PC-3 (cell line): ENCODE measurements at regions not wholly inside any gene's neighbourhood (a gene's known extent, or its start where the extent isn't known, plus 50 kb on each side); places are given as distances from the start of the nearest gene placed in this dataset.
"Not testable (repeated sequence)": the region's sequence is repeated elsewhere in the genome, so short reads cannot be mapped to it uniquely, and the experiment has no call there.

Source experiments
- ATAC-seq: fragments of 200-7000 bp; cut with Tn5 transposase; 2 replicates; pipeline ENCODE4 v1.9.1; 2020; ENCODE audit warnings: mild to moderate bottlenecking, moderate library complexity
- BruUV-seq: library from RNA; stranded (reverse); fragments of 400-500 nt; replicated peaks from 2 replicates; lab custom pipeline; 2021; lab: Mats Ljungman, UMichigan
- CTCF ChIA-PET: fragments of 300-600 bp; sonication (Branson Sonifier 250); formaldehyde crosslinking; loops from one replicate; lab custom pipeline; 2022; ENCODE audit warnings: antibody characterized with exemption; lab: Charles Lee
- POLR2A ChIA-PET: fragments of 300-600 bp; sonication (Branson Sonifier 250); formaldehyde crosslinking; loops from one replicate; lab custom pipeline; 2022; ENCODE audit warnings: antibody characterized with exemption; ENCODE audit not compliant: unreplicated experiment; lab: Charles Lee
- DNase-seq: peaks from one replicate; pipeline ENCODE4 v3.0.0-alpha.2; 2015
- H2AFZ ChIP-seq: fragments of 300-600 bp; sonication (generic); 2 replicates; pipeline ENCODE4 v1.6.0; 2016; ENCODE audit warnings: antibody characterized with exemption, low read length
- H3F3A ChIP-seq: fragments of 300-600 bp; sonication (generic); one replicate; pipeline ENCODE4 v1.6.0; 2017; ENCODE audit warnings: antibody characterized with exemption, low read length, control low read depth, mild to moderate bottlenecking; ENCODE audit not compliant: unreplicated experiment
- H3K27ac ChIP-seq: fragments of 300-600 bp; sonication (generic); 2 replicates; pipeline ENCODE4 v1.5.1; 2016; ENCODE audit warnings: mild to moderate bottlenecking, low read length
- H3K27me3 ChIP-seq: fragments of 300-600 bp; sonication (generic); 2 replicates; pipeline ENCODE4 v1.6.1; 2016; ENCODE audit warnings: low read length, mixed read lengths
- H3K36me3 ChIP-seq: fragments of 300-600 bp; sonication (generic); 2 replicates; pipeline ENCODE4 v1.6.1; 2016; ENCODE audit warnings: low read depth, mixed run types, low read length, mixed read lengths
- H3K4me1 ChIP-seq: fragments of 300-600 bp; sonication (generic); 2 replicates; pipeline ENCODE4 v1.5.1; 2016; ENCODE audit warnings: low read length; ENCODE audit not compliant: insufficient read depth
- H3K4me2 ChIP-seq: fragments of 300-600 bp; sonication (generic); 2 replicates; pipeline ENCODE4 v1.6.0; 2016; ENCODE audit warnings: low read length
- H3K4me3 ChIP-seq: fragments of 300-600 bp; sonication (generic); 2 replicates; pipeline ENCODE4 v1.5.1; 2016; ENCODE audit warnings: mild to moderate bottlenecking, low read length, mixed read lengths
- H3K79me2 ChIP-seq: fragments of 300-600 bp; sonication (generic); 2 replicates; pipeline ENCODE4 v1.6.1; 2017; ENCODE audit warnings: low read length, mixed read lengths
- H3K9ac ChIP-seq: fragments of 300-600 bp; sonication (generic); 2 replicates; pipeline ENCODE4 v1.6.0; 2016; ENCODE audit warnings: mild to moderate bottlenecking, low read length
- H3K9me2 ChIP-seq: fragments of 300-600 bp; sonication (generic); replicated peaks from 2 replicates; pipeline ENCODE4 v1.6.1; 2016; ENCODE audit warnings: mixed run types, low read length, mixed read lengths
- H3K9me3 ChIP-seq: fragments of 300-600 bp; sonication (generic); 2 replicates; pipeline ENCODE4 v1.6.1; 2016; ENCODE audit warnings: low read length, mixed read lengths
- H4K20me1 ChIP-seq: fragments of 300-600 bp; sonication (generic); 2 replicates; pipeline ENCODE4 v1.6.1; 2016; ENCODE audit warnings: low read length, mixed read lengths
- CTCF ChIP-seq: fragments of 300-600 bp; sonication (generic); conservative IDR thresholded peaks from 2 replicates; pipeline ENCODE4 v1.5.1; 2017; ENCODE audit warnings: antibody characterized with exemption, low read depth, mild to moderate bottlenecking, low read length
- EZH2 ChIP-seq: fragments of 300-600 bp; sonication (generic); IDR thresholded peaks from one replicate; pipeline ENCODE4 v1.6.1; 2017; ENCODE audit warnings: antibody characterized with exemption, mild to moderate bottlenecking, low read length; ENCODE audit not compliant: unreplicated experiment
- EZH2phosphoT487 ChIP-seq: fragments of 300-600 bp; sonication (generic); IDR thresholded peaks from 2 replicates; pipeline ENCODE4 v1.6.1; 2018; ENCODE audit warnings: mild to moderate bottlenecking, antibody characterized with exemption, low read length, borderline replicate concordance
- intact Hi-C: fragments of 100-400 bp; cut with micrococcal nuclease; formaldehyde crosslinking; loops from 2 replicates; pipeline ENCODE4 v1.9.0; 2023

GRCh38 chr3:35144011-35144410, 495.3 kb upstream of the ARPP21 start:
- Histone ChIP-seq H3K4me2 (no peak overlapping the region), H3K4me1 (no peaks in the 10 kb centered on the region), H3K27me3 (no peaks in the 10 kb centered on the region), H3K36me3 (no peaks in the 10 kb centered on the region), H4K20me1 (no peaks in the 10 kb centered on the region), H3K9me2 (no peaks in the 10 kb centered on the region), H3K9me3 (peaks cover 8% of the 10 kb centered on the region; the same call in 1 of the 2 replicates), H3K27ac (no peak overlapping the region), H3F3A (no peaks in the 10 kb centered on the region), H3K9ac (no peak overlapping the region), H3K79me2 (no peaks in the 10 kb centered on the region), H3K4me3 (no peak overlapping the region), H2AFZ (no peak overlapping the region)
- TF ChIP-seq CTCF (no peak), EZH2phosphoT487 (no peak), EZH2 (no peak)
- POLR2A ChIA-PET: no interaction called here
- CTCF ChIA-PET: no interaction called here
- no peak for DNase-seq
- ATAC-seq: no peak
- BruUV-seq: no TSS peak
- intact Hi-C loops: no loop called here

- H3K36me3 ChIP-seq, BruUV-seq, H3K27me3 ChIP-seq, H4K20me1 ChIP-seq, ATAC-seq, H3F3A ChIP-seq, H3K4me1 ChIP-seq, H3K27ac ChIP-seq, POLR2A ChIA-PET, H3K9ac ChIP-seq, H3K4me2 ChIP-seq, intact Hi-C loops, H3K9me2 ChIP-seq, H2AFZ ChIP-seq, CTCF ChIA-PET, H3K4me3 ChIP-seq, H3K79me2 ChIP-seq, DNase-seq: not testable (repeated sequence)
- peaks cover 12% of the 10 kb centered on the region; the same call in 1 of the 2 replicates for H3K9me3 ChIP-seq
Observed at GRCh38 chr3:35146256-35147035, 492.9 kb upstream of the ARPP21 start.

- CTCF ChIA-PET: no interaction called here
- peaks cover 34% of the 10 kb centered on the region for H3K9me3 ChIP-seq
- BruUV-seq: no TSS peak
- no peaks in the 10 kb centered on the region for H3K9me2 ChIP-seq
- ATAC-seq: no peak; the same call in 1 of the 2 replicates
- no peaks in the 10 kb centered on the region for H3K4me1 ChIP-seq
- H3K4me3 ChIP-seq: no peak overlapping the region
- no peak for DNase-seq
- H3K27ac ChIP-seq: no peak overlapping the region
- H2AFZ ChIP-seq: no peak overlapping the region
- H3F3A ChIP-seq: no peaks in the 10 kb centered on the region
- no peaks in the 10 kb centered on the region for H3K79me2 ChIP-seq
- TF ChIP-seq EZH2: no peak
- TF ChIP-seq EZH2phosphoT487: no peak
- no peak for TF ChIP-seq CTCF
- POLR2A ChIA-PET: no interaction called here
- H4K20me1 ChIP-seq: no peaks in the 10 kb centered on the region
- H3K9ac ChIP-seq: no peak overlapping the region
- H3K27me3 ChIP-seq: no peaks in the 10 kb centered on the region
- no peak overlapping the region for H3K4me2 ChIP-seq
- intact Hi-C loops: no loop called here
- no peaks in the 10 kb centered on the region for H3K36me3 ChIP-seq
Observed at GRCh38 chr3:35183927-35184675, 455.2 kb upstream of the ARPP21 start.
